ENCODE measurements at regions not wholly inside any gene's neighbourhood (a gene's known extent, or its start where the extent isn't known, plus 50 kb on each side); places are given as distances from the start of the nearest gene placed in this dataset.
A peak's percentile ranks its signal among the peaks of the same experiment; 100 is the strongest.

- WGBS, 3 donors = 16 to 47% (median 22%) methylated on average over 20 to 22 of the region's 22 CpGs
- TF ChIP-seq CTCF (IDR thresholded peaks at IDR 0.05) (no peak), POLR2A (IDR thresholded peaks at IDR 0.05) (no peak), EP300 (IDR thresholded peaks at IDR 0.05) (no peak)
- H3K4me3 ChIP-seq = no peak overlapping the region
- H3K4me1 ChIP-seq (ENCODE audit: insufficient read depth) = no peaks in the 10 kb centered on the region
- H3K27ac ChIP-seq = no peak overlapping the region
- H3K36me3 ChIP-seq = no peaks in the 10 kb centered on the region
- DNase-seq = peak in 1 of 5 donors; percentile 38
- no peaks in the 10 kb centered on the region for H3K27me3 ChIP-seq
- intact Hi-C loops (cut with DNase I) = no loop called here
- H3K9me3 ChIP-seq = no peaks in the 10 kb centered on the region
These were observed 501.6 kb downstream of the TCERG1L start for GRCh38 chr10:130809761-130810515.

- intact Hi-C loops (cut with DNase I) = no loop called here
- H3K36me3 ChIP-seq = no peaks in the 10 kb centered on the region
- H3K9me3 ChIP-seq = no peaks in the 10 kb centered on the region
- H3K4me3 ChIP-seq = no peak overlapping the region
- no peak overlapping the region for H3K27ac ChIP-seq
- DNase-seq = no peak
- no peaks in the 10 kb centered on the region for H3K27me3 ChIP-seq
- 88 to 94% (median 91%) methylated on average over 14 of the region's 14 CpGs for WGBS, 3 donors
- no peaks in the 10 kb centered on the region for H3K4me1 ChIP-seq (ENCODE audit: insufficient read depth)
- TF ChIP-seq POLR2A (IDR thresholded peaks at IDR 0.05) (no peak), CTCF (IDR thresholded peaks at IDR 0.05) (no peak), EP300 (IDR thresholded peaks at IDR 0.05) (no peak)
These were observed 500.7 kb downstream of the TCERG1L start for GRCh38 chr10:130810856-130811255.

GRCh38 chr10:130812381-130813148, 499.0 kb downstream of the TCERG1L start:
- WGBS, 3 donors = 83 to 85% (median 85%) methylated on average over 14 of the region's 14 CpGs
- TF ChIP-seq CTCF (IDR thresholded peaks at IDR 0.05) (no peak), POLR2A (IDR thresholded peaks at IDR 0.05) (no peak), EP300 (IDR thresholded peaks at IDR 0.05) (no peak)
- H3K27ac ChIP-seq = no peak overlapping the region
- intact Hi-C loops (cut with DNase I) = no loop called here
- no peak overlapping the region for H3K4me3 ChIP-seq
- no peaks in the 10 kb centered on the region for H3K9me3 ChIP-seq
- H3K4me1 ChIP-seq (ENCODE audit: insufficient read depth) = no peaks in the 10 kb centered on the region
- H3K27me3 ChIP-seq = no peaks in the 10 kb centered on the region
- no peaks in the 10 kb centered on the region for H3K36me3 ChIP-seq
- no peak for DNase-seq

GRCh38 chr10:130814610-130815009, 496.9 kb downstream of the TCERG1L start:
- Histone ChIP-seq H3K27ac (no peak overlapping the region), H3K4me3 (no peak overlapping the region), H3K4me1 (ENCODE audit: insufficient read depth) (no peaks in the 10 kb centered on the region), H3K36me3 (no peaks in the 10 kb centered on the region), H3K27me3 (no peaks in the 10 kb centered on the region), H3K9me3 (no peaks in the 10 kb centered on the region)
- 78 to 86% (median 83%) methylated on average over 7 of the region's 7 CpGs for WGBS, 3 donors
- no peak for DNase-seq
- TF ChIP-seq CTCF (IDR thresholded peaks at IDR 0.05) = no peak
- no peak for TF ChIP-seq EP300 (IDR thresholded peaks at IDR 0.05)
- no peak for TF ChIP-seq POLR2A (IDR thresholded peaks at IDR 0.05)
- intact Hi-C loops (cut with DNase I) = no loop called here

Data from ovary (tissue), 7 donors.